Lung microvascular endothelial cell (primary cell): ENCODE measurements at regions not wholly inside any gene's neighbourhood (a gene's known extent, or its start where the extent isn't known, plus 50 kb on each side); places are given as distances from the start of the nearest gene placed in this dataset.
"Not testable (repeated sequence)": the region's sequence is repeated elsewhere in the genome, so short reads cannot be mapped to it uniquely, and the experiment has no call there.

Experiments
- DNase-seq, 2 donors: peaks; one replicate each; pipeline versions ENCODE4 v3.0.0 to v3.0.0-alpha.2; 2010; ENCODE audit warnings: low read depth in 2 of 2

DNA sequence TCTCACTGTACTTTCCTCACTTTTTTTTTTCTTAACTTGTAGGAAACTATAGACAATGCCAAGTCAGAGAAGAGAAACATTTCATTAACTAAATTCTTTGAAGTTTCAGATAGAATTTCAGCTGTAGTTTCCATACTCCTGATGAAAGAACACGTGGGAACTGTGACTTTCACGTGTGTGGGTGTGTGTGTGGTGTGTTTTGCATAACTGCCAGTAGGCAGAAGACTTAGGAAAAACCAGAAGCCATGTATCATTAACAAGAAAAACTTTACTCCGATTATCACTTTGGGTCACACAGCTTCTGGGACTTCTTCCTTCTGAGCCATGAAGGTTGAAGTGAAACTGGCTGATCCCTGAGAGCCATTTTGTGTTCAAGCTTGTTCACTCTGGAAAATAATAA is 483.3 kb downstream of the TFAP2B start:
- DNase-seq: no peak

DNA sequence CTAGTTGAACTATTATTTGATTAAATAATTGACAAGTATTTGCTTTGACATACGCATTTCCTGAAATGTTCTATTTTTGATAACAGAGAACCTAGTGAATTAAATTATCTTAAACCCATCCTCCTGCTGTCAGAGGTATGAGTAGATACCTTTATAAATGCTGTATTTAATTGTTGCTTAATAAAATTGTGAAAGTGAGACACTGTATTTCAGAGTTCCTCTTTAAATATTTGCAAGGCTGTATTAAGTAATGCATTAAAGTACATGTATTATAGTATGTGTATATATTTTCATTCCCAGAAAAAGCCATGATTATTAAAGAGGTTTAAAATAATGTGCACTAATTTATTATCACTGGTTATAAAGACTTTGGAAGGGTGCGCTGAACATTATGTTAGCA is 483.8 kb downstream of the TFAP2B start:
- DNase-seq: no peak

DNA sequence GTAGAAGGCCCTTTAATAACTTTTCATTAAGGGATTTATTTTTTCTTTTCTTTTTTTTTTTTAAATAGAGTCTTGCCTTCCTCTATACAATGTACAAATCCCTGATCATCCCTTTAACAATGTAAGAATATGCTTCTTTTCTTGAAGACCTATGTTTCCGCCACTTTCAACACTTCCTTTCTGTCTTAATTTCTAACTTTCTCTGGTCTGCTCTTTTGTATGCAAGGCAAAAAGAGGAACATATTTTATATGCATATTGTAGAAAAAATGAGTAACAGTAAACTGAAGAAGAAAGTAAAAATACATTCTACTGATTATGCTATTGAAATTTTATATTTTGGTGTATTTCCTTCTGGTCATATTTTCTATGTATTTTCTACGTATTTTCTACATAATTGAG is 484.7 kb downstream of the TFAP2B start:
- no peak for DNase-seq

GRCh38 chr6:51314965-51315364 is 496.3 kb downstream of the TFAP2B start:
- DNase-seq: no peak

- DNase-seq: no peak
Observed at GRCh38 chr6:51318674-51319073, 500.0 kb downstream of the TFAP2B start.

DNA sequence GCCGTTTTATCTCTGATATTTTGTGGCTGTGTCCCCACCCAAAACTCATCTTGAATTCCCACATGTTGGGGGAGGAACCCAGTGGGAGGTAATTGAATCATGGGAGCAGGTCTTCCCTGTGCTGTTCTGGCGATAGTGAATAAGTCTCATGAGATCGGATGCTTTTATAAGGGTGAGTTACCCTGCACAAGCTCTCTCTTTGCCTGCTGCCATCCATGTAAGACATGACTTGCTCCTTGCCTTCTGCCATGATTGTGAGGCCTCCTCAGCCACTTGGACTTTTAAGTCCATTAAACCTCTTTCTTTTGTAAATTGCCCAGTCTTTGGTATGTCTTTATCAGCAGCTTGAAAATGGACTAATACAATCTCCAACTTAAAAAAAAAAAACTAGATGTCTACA is 502.8 kb downstream of the TFAP2B start:
- DNase-seq: not testable (repeated sequence)

DNA sequence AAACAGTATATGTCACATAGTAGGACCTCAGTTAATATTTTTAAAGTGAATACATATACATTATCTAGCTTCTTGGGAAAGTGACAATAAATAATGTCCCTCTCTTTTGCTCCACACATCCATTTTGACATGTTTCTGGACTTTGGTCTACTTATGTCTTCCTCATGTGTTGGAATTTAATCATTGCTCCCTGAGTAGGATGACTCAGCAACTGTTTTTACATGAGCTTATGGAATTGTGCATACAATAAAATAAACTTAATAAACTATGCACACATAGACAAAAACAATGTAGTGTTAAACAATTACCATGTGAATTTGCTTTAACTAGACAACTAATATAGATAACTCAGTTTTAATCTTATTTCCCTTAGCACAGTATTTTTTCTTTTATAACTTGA is 503.8 kb downstream of the TFAP2B start:
- DNase-seq: no peak

GRCh38 chr6:51323056-51323455 is 504.4 kb downstream of the TFAP2B start:
- DNase-seq: no peak

- no peak for DNase-seq
Observed at GRCh38 chr6:51330971-51331370, 512.3 kb downstream of the TFAP2B start.

DNA sequence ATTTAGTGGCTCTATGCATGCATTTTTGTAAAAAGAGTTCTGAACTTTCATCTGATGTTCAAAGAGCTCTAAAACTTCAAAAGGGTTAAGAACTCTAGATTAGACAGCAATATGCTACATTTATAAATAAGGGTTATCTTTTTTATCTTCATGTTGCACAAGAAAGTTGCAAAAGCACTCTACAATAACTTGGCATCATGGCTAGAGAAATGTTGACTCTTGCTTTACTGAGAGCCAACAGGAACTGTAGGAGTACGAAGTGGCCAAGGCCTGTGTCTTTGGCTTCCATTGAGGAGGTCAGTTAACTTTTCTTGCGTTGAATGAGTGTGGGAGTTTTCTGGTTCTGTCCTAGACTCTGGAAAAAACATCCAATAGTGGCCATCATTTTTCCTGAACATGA is 516.9 kb downstream of the TFAP2B start:
- no peak for DNase-seq

- no peak for DNase-seq
Observed at GRCh38 chr6:51336185-51336584, 517.5 kb downstream of the TFAP2B start.

- no peak for DNase-seq
Observed at GRCh38 chr6:51337277-51337676, 518.6 kb downstream of the TFAP2B start.

DNA sequence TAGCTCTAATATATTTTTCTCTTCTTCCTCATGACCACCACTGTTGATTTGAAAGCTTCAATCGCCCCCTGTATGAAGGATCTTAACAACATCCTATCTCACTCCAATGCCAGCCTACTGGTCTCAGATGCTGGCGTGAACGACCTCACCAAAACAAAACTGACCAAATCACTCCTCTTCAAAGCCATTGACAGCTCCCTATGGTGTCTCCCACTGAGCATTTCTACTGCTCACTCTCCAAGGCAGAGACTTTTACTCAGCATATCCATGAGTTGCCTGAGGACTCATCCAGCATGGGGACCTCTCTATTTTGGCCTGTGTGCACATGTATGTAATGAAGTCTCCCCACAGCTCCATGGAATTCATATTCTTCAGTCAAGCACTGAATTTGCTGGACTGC is 520.4 kb downstream of the TFAP2B start:
- no peak for DNase-seq

- no peak for DNase-seq
Observed at GRCh38 chr6:51339728-51340127, 521.1 kb downstream of the TFAP2B start.

DNA sequence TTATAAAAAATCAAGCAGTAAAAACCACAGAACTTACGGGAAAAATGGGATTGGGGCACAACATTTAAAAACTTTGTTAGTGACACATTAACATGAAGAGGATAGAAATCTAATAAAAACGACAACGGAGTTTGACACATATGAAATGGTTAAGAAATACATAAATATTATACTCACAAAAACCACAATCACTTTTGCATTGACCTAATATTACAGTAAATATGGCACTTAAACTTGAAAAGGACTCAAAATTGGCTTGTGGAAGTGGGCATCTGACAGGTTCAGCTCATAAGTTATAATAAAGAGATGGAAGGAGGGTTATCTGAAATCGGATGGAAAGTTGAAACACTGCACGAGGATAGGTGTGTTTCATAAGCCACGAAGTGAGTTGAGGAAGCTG is 523.7 kb downstream of the TFAP2B start:
- DNase-seq: no peak

DNA sequence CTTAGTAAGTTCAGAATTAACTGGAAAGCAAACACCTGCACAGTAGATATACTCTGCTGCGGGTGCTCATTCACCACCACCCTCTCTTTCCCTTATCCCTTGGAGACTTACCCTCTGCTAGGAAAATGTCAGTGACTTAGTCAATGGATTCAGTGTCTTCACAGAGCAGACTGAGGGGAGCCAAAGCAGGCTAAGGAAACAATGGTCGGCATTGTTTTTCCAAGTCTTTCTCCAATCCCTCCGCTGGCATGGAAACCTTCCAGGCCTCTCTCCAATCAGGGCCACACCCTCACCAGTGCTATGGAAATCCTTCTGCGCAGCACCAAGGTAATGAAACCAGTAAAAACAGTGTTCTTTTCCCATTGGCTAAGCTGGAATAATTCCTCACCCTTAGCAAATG is 531.2 kb downstream of the TFAP2B start:
- no peak for DNase-seq

DNA sequence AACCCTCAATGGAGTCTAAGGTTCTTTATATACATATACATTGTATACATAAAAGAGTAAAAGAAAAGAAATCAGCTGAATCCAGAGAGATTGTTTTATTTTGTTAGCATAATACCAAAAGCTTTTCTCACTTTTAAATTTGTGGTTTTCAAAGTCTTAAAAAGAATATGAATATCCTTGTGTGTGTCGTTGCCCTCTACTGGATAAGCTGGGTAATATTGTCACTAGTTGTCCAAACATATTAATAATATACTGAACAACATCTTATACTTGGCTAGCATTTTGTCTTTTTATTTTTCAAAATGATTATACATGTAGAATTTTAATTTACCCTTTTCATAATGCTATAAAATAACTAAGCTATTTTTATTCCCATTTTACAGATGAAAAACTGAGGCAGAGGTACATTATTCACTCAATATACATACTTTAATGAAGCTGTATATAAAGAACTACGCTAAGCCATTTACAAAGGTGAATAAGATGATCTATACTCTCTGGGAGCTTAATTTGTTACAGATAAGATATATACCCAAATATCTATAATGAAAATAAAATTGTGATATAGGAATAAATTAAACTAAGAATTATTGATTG is 531.7 kb downstream of the TFAP2B start:
- peak in 1 of 2 donors; percentile 2 for DNase-seq

DNA sequence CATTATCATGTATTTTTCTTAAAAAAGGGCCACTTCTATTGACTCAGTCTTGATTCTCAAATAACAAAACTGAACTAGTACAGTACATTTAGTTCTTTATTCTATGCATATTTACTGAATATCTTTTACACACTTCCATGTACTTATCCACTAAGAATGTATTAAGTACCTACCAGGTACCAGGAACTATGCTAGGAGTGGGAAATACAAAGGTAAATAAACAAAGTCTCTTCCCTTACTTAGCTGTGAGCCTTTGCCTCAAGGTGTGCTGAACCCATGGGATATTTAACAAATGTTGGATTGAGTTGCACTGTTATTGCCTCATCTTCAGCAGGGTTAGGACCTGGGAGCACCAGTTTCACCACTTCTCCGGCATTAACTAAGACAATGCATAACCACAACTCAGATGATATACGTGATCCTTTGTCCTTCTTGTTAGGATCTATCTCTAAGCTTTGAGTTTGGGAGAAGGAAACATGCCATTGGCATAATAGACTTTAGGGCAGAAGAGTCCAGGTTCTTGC is 533.9 kb downstream of the TFAP2B start:
- DNase-seq: no peak

DNA sequence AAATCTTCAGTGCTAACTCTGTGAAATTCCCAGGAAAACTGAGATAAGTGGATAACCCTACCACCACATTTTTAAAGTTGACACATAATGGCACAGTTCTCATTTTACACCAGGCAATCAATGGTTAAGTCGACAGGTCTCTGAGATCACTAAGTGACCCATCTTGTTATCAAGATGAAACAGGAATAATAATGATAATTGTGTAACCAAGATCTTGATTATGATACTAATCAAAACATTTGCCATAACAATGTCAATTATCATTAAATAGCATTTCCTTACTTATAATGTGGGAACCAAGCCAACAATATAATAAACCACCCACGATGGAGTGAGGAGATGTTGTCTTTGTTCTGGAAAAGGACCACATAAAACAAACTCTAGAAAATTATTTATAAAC is 541.6 kb downstream of the TFAP2B start:
- DNase-seq: no peak

- no peak for DNase-seq
Observed at GRCh38 chr6:51365566-51365965, 546.9 kb downstream of the TFAP2B start.

DNA sequence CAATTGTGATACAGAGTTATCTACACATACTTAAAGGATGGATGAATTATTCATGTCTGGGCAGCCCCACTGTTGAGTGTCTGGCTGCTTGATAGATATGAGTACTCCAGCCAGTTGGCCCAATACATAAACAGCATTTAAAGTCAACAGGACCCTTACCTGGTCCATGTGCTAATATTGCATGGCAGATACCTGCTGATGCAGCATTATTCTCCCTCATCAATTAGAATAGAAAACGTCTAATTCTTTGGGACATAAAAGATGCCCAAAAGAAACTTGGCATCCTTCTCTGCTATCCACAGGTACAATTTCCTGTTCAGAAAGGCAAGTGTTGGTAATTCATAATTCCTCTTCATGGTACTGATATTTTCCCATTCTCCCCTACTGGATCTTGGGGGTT is 550.8 kb downstream of the TFAP2B start:
- DNase-seq: no peak

DNA sequence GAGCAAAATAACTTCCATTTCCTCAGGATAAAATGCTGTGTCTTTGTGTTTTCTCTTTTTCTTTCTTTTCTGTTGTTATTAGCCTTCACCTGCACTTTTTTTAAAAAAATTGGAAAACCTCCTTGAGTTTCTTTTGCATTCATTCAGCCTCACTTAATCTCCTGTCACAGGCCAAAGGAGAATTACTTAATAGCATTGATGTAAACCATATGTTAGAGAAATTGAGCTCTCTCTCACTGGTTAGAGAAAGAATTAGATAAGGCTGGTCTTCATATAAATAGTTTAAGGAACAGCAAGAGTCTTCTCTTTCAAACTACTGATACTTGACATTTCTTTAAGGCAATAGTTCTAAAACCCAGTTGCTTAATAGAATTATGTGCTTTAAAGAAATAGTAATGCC is 564.2 kb downstream of the TFAP2B start:
- DNase-seq: no peak

- DNase-seq: no peak
Observed at GRCh38 chr6:51384736-51385135, 566.1 kb downstream of the TFAP2B start.

- no peak for DNase-seq
Observed at GRCh38 chr6:51386347-51386836, 567.7 kb downstream of the TFAP2B start.
